ENCODE measurements at regions not wholly inside any gene's neighbourhood (a gene's known extent, or its start where the extent isn't known, plus 50 kb on each side); places are given as distances from the start of the nearest gene placed in this dataset.

DNA sequence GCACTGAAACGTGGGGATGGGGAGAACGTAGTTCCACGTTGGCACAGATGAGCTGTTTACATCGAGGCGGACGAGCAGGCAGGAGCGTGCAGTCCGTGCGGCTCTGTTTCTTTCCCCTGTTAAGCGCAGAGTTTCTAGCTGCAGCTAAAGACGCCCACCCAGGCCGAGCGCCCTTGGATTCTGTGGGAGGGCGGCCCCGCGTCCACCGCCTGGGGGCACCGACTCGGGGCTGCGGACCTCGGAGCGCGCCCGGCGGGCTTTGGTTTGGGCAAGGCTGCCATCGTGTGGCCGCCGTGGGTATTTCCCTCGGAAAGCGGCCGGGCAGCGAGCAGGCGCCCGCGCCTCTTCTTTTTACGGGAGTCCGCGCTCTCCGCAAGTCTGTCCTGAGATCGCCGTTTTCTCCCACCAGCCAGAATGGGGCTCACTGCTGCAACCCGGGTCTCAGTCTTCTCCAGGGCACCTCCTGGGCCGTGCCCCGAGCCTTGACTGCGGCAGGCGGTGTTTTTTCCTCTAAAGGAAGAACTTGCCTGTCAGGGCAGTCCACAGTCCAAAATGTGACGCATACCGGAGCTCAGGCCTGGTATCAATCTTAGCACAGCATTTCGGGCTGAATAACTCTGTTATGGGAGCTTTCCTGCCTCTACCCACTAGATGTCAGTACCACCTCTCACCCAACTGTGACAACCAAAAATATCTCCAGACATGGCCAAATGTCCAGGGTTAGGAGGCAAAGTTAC, 219.9 kb upstream of the IGF1R start:
- TF ChIP-seq, protein P1, sequence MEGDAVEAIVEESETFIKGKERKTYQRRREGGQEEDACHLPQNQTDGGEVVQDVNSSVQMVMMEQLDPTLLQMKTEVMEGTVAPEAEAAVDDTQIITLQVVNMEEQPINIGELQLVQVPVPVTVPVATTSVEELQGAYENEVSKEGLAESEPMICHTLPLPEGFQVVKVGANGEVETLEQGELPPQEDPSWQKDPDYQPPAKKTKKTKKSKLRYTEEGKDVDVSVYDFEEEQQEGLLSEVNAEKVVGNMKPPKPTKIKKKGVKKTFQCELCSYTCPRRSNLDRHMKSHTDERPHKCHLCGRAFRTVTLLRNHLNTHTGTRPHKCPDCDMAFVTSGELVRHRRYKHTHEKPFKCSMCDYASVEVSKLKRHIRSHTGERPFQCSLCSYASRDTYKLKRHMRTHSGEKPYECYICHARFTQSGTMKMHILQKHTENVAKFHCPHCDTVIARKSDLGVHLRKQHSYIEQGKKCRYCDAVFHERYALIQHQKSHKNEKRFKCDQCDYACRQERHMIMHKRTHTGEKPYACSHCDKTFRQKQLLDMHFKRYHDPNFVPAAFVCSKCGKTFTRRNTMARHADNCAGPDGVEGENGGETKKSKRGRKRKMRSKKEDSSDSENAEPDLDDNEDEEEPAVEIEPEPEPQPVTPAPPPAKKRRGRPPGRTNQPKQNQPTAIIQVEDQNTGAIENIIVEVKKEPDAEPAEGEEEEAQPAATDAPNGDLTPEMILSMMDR (IDR thresholded peaks at IDR 0.05): peak; percentile 23 to 80 (median 72)
- TF ChIP-seq POLR2A (IDR thresholded peaks at IDR 0.05): no peak
